ENCODE measurements at regions not wholly inside any gene's neighbourhood (a gene's known extent, or its start where the extent isn't known, plus 50 kb on each side); places are given as distances from the start of the nearest gene placed in this dataset.

DNA sequence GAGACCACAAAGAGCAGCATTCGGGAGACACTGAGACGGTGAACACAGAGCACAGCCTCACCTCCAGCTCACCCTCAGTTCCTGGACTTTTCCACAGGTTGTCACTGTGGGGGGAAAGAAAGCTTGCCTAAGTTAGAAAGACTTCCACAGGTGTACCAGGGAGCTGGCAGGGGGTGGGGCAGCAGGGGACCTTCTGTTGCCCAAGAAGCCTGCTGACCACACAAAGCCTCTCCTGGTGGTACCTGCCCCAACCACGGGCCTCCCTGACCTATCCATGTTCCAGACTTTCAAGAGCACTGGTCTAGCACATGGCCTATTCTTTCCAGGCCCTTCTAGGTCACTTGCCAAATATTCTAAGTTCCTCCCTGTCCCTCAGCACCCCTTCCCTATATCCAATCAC is 550.8 kb downstream of the BNC2 start:
- no peaks in the 10 kb centered on the region for H3K9me3 Mint-ChIP-seq (ENCODE audit: unreplicated experiment)
- TF ChIP-seq, protein P1, sequence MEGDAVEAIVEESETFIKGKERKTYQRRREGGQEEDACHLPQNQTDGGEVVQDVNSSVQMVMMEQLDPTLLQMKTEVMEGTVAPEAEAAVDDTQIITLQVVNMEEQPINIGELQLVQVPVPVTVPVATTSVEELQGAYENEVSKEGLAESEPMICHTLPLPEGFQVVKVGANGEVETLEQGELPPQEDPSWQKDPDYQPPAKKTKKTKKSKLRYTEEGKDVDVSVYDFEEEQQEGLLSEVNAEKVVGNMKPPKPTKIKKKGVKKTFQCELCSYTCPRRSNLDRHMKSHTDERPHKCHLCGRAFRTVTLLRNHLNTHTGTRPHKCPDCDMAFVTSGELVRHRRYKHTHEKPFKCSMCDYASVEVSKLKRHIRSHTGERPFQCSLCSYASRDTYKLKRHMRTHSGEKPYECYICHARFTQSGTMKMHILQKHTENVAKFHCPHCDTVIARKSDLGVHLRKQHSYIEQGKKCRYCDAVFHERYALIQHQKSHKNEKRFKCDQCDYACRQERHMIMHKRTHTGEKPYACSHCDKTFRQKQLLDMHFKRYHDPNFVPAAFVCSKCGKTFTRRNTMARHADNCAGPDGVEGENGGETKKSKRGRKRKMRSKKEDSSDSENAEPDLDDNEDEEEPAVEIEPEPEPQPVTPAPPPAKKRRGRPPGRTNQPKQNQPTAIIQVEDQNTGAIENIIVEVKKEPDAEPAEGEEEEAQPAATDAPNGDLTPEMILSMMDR (IDR thresholded peaks at IDR 0.05; ENCODE audit: unreplicated experiment), result no peak
- no peak for DNase-seq (ENCODE audit: low spot score)
- no peak overlapping the region for H3K4me3 Mint-ChIP-seq (ENCODE audit: unreplicated experiment)
- no peaks in the 10 kb centered on the region for H3K36me3 Mint-ChIP-seq (ENCODE audit: low read depth, unreplicated experiment)
- H3K27me3 Mint-ChIP-seq (ENCODE audit: unreplicated experiment), result peaks cover 10% of the 10 kb centered on the region
- H3K27ac Mint-ChIP-seq (ENCODE audit: unreplicated experiment), result no peak overlapping the region
- H3K4me1 Mint-ChIP-seq (ENCODE audit: unreplicated experiment), result peaks cover 14% of the 10 kb centered on the region

DNA sequence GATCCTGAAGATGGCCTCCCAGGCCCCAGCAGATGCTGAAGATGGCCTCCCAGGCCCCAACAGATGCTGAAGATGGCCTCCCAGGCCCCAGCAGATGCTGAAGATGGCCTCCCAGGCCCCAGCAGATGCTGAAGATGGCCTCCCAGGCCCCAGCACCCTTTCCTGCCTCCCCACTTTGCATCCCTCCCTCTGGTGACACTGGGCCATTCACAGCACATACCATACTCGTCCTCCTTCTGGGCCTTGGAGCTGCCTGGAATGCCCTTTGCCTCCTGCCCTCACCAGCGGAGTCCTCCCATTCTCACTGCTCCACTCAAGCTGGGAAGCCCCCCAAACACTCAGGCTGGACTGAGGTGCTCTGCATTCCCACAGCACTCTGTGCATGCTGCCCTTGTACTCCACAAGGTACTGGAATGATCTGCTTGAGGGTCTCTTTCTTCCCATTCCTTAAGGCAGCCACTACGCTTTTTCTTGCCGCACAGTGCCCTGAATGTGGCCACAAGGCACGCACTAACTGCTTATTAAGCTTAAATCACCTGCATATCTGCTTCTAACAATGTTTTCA is 550.0 kb downstream of the BNC2 start:
- Mint-ChIP-seq H3K27ac (ENCODE audit: unreplicated experiment) (no peak overlapping the region), H3K27me3 (ENCODE audit: unreplicated experiment) (peaks cover 10% of the 10 kb centered on the region), H3K4me1 (ENCODE audit: unreplicated experiment) (peaks cover 10% of the 10 kb centered on the region)

DNA sequence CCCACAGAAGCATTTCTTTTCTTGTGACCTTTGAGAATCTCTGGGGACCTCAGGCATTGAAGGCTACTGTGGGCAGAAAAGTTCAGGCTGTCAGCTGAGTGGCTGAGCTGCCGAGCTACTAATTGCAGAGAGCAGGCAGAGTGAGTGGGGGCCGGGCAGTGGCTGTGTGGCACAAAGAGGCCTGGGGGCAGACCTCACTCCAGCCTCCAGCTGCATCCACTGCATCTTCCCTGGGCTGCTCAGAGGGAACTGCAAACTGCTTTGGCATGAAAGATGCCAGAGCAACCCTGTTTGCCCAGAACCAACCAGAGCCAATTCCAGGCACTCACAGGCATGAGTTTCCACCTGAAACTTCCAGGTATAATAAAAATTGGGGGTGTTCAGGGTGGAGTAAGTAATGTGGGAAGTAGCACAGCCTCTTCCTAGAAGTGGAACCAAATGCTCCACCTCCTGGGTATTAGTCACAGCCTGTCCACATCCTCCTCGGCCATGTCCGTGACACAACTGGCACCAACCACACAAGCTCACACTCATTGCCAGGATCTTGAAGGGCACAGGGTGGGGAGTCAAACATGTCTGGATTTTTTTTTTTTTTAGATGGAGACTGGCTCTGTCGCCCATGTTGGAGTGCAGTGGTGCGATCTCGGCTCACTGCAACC is 548.9 kb downstream of the BNC2 start:
- Mint-ChIP-seq H3K4me3 (ENCODE audit: unreplicated experiment) (no peak overlapping the region), H3K9me3 (ENCODE audit: unreplicated experiment) (no peaks in the 10 kb centered on the region), H3K36me3 (ENCODE audit: low read depth, unreplicated experiment) (no peaks in the 10 kb centered on the region), H3K4me1 (ENCODE audit: unreplicated experiment) (peaks cover 7% of the 10 kb centered on the region), H3K27ac (ENCODE audit: unreplicated experiment) (no peak overlapping the region), H3K27me3 (ENCODE audit: unreplicated experiment) (peaks cover 15% of the 10 kb centered on the region)
- TF ChIP-seq, protein P1 (IDR thresholded peaks at IDR 0.05; ENCODE audit: unreplicated experiment), result no peak
- no peak for DNase-seq (ENCODE audit: low spot score)

More for the DNA sequence above, 550.0 kb downstream of the BNC2 start:
- TF ChIP-seq, protein P1 (IDR thresholded peaks at IDR 0.05; ENCODE audit: unreplicated experiment), result no peak
- Mint-ChIP-seq H3K9me3 (ENCODE audit: unreplicated experiment) (no peaks in the 10 kb centered on the region), H3K36me3 (ENCODE audit: low read depth, unreplicated experiment) (no peaks in the 10 kb centered on the region), H3K4me3 (ENCODE audit: unreplicated experiment) (no peak overlapping the region)
- DNase-seq (ENCODE audit: low spot score), result no peak

DNA sequence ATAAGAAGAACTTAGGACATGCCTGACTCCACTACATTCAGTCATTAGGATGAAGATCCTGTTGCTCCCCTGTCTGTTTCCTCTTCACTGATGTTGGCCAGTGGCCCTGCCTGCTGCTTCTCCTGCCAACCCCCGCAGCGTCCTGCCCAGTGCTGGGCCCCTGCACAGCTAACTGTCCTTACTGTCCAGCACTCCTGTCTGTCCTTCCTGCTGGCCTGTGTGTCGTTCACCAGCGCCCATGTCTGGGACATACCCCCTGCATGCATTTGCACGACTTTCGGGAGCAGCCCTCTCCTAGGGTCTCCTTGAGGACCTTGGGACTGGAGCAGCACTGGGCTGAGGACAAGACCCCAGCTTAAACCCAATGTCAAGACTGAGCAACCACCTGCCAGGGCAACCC is 547.6 kb downstream of the BNC2 start:
- Mint-ChIP-seq H3K4me3 (ENCODE audit: unreplicated experiment) (no peak overlapping the region), H3K36me3 (ENCODE audit: low read depth, unreplicated experiment) (no peaks in the 10 kb centered on the region), H3K4me1 (ENCODE audit: unreplicated experiment) (peaks cover 3% of the 10 kb centered on the region), H3K27me3 (ENCODE audit: unreplicated experiment) (peaks cover 19% of the 10 kb centered on the region), H3K27ac (ENCODE audit: unreplicated experiment) (no peak overlapping the region), H3K9me3 (ENCODE audit: unreplicated experiment) (no peaks in the 10 kb centered on the region)
- TF ChIP-seq, protein P1 (IDR thresholded peaks at IDR 0.05; ENCODE audit: unreplicated experiment), result no peak
- no peak for DNase-seq (ENCODE audit: low spot score)

DNA sequence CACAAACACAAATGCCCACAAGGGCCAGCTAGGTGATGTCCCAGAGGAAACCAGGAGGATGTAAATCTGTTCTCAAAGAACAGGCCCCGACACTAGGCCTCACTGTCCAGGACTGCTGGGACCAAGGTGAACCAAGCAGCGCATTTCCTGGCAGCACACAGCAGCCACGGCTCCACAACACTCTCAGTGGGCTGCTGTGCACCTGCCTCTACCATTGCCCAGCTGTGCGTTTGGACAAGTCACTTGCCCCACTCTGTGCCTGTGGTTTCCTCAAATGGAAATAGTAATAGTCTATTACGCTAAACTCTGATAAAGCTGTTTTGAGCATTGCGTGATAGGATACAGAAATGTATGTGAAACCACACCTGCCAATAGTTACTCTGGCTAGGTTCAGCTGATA is 544.5 kb downstream of the BNC2 start:
- Mint-ChIP-seq H3K27ac (ENCODE audit: unreplicated experiment) (no peak overlapping the region), H3K4me3 (ENCODE audit: unreplicated experiment) (no peak overlapping the region), H3K36me3 (ENCODE audit: low read depth, unreplicated experiment) (no peaks in the 10 kb centered on the region), H3K9me3 (ENCODE audit: unreplicated experiment) (no peaks in the 10 kb centered on the region), H3K27me3 (ENCODE audit: unreplicated experiment) (peaks cover 20% of the 10 kb centered on the region), H3K4me1 (ENCODE audit: unreplicated experiment) (peaks cover 3% of the 10 kb centered on the region)
- TF ChIP-seq, protein P1 (IDR thresholded peaks at IDR 0.05; ENCODE audit: unreplicated experiment), result no peak
- no peak for DNase-seq (ENCODE audit: low spot score)

Data from endothelial cell (in vitro differentiated cells).